Caki2 (cell line): ENCODE measurements at regions not wholly inside any gene's neighbourhood (a gene's known extent, or its start where the extent isn't known, plus 50 kb on each side); places are given as distances from the start of the nearest gene placed in this dataset.

Experiments
- DNase-seq: peaks from one replicate; pipeline ENCODE4 v3.0.0-alpha.2; 2015; ENCODE audit warnings: low read depth
- in situ Hi-C: cut with HindIII; loops from 2 replicates; pipeline ENCODE4 v1.10.0; 2016; ENCODE audit warnings: low sequenced_read_pairs, low pct_unique_long_range_greater_than_20kb, mixed read lengths

GRCh38 chr17:77862890-77863813 lies 95.4 kb upstream of the TNRC6C start:
- in situ Hi-C loops, result no loop called here
- DNase-seq, result no peak

GRCh38 chr17:77863814-77864161 lies 94.7 kb upstream of the TNRC6C start:
- peak; percentile 23 for DNase-seq
- in situ Hi-C loops, result no loop called here

GRCh38 chr17:77864234-77865111 lies 94.0 kb upstream of the TNRC6C start:
- in situ Hi-C loops, result no loop called here
- DNase-seq, result no peak

- in situ Hi-C loops, result no loop called here
- DNase-seq, result no peak
These were observed 93.3 kb upstream of the TNRC6C start for GRCh38 chr17:77865112-77865611.

GRCh38 chr17:77865716-77866115 lies 92.8 kb upstream of the TNRC6C start:
- in situ Hi-C loops, result no loop called here
- no peak for DNase-seq

GRCh38 chr17:77867308-77867781 lies 91.2 kb upstream of the TNRC6C start:
- DNase-seq, result no peak
- in situ Hi-C loops, result no loop called here

- in situ Hi-C loops, result no loop called here
- no peak for DNase-seq
These were observed 90.4 kb upstream of the TNRC6C start for GRCh38 chr17:77867976-77868713.

- no peak for DNase-seq
- in situ Hi-C loops, result no loop called here
These were observed 89.4 kb upstream of the TNRC6C start for GRCh38 chr17:77869041-77869599.

- DNase-seq, result no peak
- in situ Hi-C loops, result no loop called here
These were observed 88.8 kb upstream of the TNRC6C start for GRCh38 chr17:77869665-77870132.

GRCh38 chr17:77872199-77872598 lies 86.3 kb upstream of the TNRC6C start:
- DNase-seq, result no peak

GRCh38 chr17:77872714-77873499 lies 85.6 kb upstream of the TNRC6C start:
- no peak for DNase-seq
- in situ Hi-C loops, result no loop called here

More at GRCh38 chr17:77872199-77872598, 86.3 kb upstream of the TNRC6C start:
- in situ Hi-C loops, result no loop called here

- in situ Hi-C loops, result no loop called here
- no peak for DNase-seq
These were observed 84.8 kb upstream of the TNRC6C start for GRCh38 chr17:77873500-77874302.

- in situ Hi-C loops, result no loop called here
- no peak for DNase-seq
These were observed 84.0 kb upstream of the TNRC6C start for GRCh38 chr17:77874303-77875050.

GRCh38 chr17:77875051-77875780 lies 83.3 kb upstream of the TNRC6C start:
- in situ Hi-C loops, result no loop called here
- DNase-seq, result no peak

- in situ Hi-C loops, result no loop called here
- peak; percentile 22 for DNase-seq
These were observed 82.5 kb upstream of the TNRC6C start for GRCh38 chr17:77875881-77876509.
